H1 (cell line): ENCODE measurements at regions not wholly inside any gene's neighbourhood (a gene's known extent, or its start where the extent isn't known, plus 50 kb on each side); places are given as distances from the start of the nearest gene placed in this dataset.

ENCODE experiments used
- BRCA1 ChIP-seq: IDR thresholded peaks from 2 replicates; pipeline ENCODE4 v1.6.1; 2012; ENCODE audit warnings: low read depth, low read length, improper control_type of control experiment
- CHD2 ChIP-seq: IDR thresholded peaks from 2 replicates; pipeline ENCODE4 v1.6.1; 2012; ENCODE audit warnings: low read length, improper control_type of control experiment
- GTF2F1 ChIP-seq: IDR thresholded peaks from 2 replicates; pipeline ENCODE4 v1.6.1; 2012; ENCODE audit warnings: low read depth, low read length, improper control_type of control experiment, borderline replicate concordance
- KDM1A ChIP-seq: fragments of 200-600, 300-600 bp; sonication (generic); IDR thresholded peaks from 2 replicates; pipeline ENCODE4 v1.7.1; 2016; ENCODE audit warnings: mild to moderate bottlenecking, low read length, borderline replicate concordance
- KDM5A ChIP-seq: fragments of 200-600 bp; IDR thresholded peaks from 2 replicates; pipeline ENCODE4 v1.7.1; 2012; ENCODE audit warnings: mild to moderate bottlenecking, low read length, inconsistent platforms, mixed read lengths
- NANOG ChIP-seq: IDR thresholded peaks from 2 replicates; pipeline ENCODE4 v1.6.1; 2011; ENCODE audit warnings: low read length, low read depth, mild to moderate bottlenecking, inconsistent platforms; ENCODE audit not compliant: insufficient read depth, poor library complexity, severe bottlenecking
- SIN3A ChIP-seq, 2 experiments: IDR thresholded peaks in 1 of 2; conservative IDR thresholded peaks in 1 of 2; 2 replicates each; pipeline ENCODE4 v1.6.1; 2011 to 2012; ENCODE audit warnings: low read length in 2 of 2, improper control_type of control experiment in 1 of 2, low read depth in 1 of 2, mild to moderate bottlenecking in 1 of 2
- TCF12 ChIP-seq: IDR thresholded peaks from 2 replicates; pipeline ENCODE4 v1.6.1; 2011; ENCODE audit warnings: low read depth, mild to moderate bottlenecking, low read length
- TF ChIP-seq, protein P1 (sequence below): fragments of 300-600 bp; sonication (generic); IDR thresholded peaks from 2 replicates; pipeline ENCODE4 v1.7.1; 2012; ENCODE audit warnings: low read length, moderate library complexity, mild to moderate bottlenecking, inconsistent platforms; ENCODE audit not compliant: insufficient replicate concordance
- TF ChIP-seq, protein P2 (sequence below): IDR thresholded peaks from 2 replicates; pipeline ENCODE4 v1.6.1; 2012; ENCODE audit warnings: low read length, inconsistent platforms

DNA sequence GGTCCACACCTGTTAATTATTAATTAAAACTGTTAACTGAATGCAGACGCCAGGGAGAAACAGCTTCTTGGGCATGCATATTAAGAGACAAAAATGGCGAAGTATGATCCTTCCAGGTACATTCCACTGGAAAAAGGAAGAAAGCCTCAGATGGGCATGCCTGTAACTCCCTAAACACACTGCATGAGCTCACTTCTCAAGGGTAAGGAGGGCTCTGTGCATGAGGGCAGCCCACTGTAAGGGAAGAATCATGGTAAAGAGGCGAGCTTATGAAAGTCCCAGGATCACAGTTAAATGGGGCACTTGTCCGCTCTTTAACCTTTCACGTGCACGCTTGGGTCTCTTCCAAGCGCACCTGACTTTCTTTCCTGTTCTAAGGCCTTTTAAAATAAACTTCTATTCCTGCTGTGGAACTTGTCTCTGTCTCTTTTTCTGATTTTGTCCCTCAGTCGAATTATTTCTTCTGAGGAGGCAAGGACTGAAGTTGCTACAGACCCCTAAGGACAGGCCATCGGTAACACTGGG is 321.7 kb downstream of the PPP1R2C start (continued):
- TF ChIP-seq, protein P1, sequence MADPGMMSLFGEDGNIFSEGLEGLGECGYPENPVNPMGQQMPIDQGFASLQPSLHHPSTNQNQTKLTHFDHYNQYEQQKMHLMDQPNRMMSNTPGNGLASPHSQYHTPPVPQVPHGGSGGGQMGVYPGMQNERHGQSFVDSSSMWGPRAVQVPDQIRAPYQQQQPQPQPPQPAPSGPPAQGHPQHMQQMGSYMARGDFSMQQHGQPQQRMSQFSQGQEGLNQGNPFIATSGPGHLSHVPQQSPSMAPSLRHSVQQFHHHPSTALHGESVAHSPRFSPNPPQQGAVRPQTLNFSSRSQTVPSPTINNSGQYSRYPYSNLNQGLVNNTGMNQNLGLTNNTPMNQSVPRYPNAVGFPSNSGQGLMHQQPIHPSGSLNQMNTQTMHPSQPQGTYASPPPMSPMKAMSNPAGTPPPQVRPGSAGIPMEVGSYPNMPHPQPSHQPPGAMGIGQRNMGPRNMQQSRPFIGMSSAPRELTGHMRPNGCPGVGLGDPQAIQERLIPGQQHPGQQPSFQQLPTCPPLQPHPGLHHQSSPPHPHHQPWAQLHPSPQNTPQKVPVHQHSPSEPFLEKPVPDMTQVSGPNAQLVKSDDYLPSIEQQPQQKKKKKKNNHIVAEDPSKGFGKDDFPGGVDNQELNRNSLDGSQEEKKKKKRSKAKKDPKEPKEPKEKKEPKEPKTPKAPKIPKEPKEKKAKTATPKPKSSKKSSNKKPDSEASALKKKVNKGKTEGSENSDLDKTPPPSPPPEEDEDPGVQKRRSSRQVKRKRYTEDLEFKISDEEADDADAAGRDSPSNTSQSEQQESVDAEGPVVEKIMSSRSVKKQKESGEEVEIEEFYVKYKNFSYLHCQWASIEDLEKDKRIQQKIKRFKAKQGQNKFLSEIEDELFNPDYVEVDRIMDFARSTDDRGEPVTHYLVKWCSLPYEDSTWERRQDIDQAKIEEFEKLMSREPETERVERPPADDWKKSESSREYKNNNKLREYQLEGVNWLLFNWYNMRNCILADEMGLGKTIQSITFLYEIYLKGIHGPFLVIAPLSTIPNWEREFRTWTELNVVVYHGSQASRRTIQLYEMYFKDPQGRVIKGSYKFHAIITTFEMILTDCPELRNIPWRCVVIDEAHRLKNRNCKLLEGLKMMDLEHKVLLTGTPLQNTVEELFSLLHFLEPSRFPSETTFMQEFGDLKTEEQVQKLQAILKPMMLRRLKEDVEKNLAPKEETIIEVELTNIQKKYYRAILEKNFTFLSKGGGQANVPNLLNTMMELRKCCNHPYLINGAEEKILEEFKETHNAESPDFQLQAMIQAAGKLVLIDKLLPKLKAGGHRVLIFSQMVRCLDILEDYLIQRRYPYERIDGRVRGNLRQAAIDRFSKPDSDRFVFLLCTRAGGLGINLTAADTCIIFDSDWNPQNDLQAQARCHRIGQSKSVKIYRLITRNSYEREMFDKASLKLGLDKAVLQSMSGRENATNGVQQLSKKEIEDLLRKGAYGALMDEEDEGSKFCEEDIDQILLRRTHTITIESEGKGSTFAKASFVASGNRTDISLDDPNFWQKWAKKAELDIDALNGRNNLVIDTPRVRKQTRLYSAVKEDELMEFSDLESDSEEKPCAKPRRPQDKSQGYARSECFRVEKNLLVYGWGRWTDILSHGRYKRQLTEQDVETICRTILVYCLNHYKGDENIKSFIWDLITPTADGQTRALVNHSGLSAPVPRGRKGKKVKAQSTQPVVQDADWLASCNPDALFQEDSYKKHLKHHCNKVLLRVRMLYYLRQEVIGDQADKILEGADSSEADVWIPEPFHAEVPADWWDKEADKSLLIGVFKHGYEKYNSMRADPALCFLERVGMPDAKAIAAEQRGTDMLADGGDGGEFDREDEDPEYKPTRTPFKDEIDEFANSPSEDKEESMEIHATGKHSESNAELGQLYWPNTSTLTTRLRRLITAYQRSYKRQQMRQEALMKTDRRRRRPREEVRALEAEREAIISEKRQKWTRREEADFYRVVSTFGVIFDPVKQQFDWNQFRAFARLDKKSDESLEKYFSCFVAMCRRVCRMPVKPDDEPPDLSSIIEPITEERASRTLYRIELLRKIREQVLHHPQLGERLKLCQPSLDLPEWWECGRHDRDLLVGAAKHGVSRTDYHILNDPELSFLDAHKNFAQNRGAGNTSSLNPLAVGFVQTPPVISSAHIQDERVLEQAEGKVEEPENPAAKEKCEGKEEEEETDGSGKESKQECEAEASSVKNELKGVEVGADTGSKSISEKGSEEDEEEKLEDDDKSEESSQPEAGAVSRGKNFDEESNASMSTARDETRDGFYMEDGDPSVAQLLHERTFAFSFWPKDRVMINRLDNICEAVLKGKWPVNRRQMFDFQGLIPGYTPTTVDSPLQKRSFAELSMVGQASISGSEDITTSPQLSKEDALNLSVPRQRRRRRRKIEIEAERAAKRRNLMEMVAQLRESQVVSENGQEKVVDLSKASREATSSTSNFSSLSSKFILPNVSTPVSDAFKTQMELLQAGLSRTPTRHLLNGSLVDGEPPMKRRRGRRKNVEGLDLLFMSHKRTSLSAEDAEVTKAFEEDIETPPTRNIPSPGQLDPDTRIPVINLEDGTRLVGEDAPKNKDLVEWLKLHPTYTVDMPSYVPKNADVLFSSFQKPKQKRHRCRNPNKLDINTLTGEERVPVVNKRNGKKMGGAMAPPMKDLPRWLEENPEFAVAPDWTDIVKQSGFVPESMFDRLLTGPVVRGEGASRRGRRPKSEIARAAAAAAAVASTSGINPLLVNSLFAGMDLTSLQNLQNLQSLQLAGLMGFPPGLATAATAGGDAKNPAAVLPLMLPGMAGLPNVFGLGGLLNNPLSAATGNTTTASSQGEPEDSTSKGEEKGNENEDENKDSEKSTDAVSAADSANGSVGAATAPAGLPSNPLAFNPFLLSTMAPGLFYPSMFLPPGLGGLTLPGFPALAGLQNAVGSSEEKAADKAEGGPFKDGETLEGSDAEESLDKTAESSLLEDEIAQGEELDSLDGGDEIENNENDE, result no peak
- TF ChIP-seq SIN3A (conservative IDR thresholded peaks at IDR 0.05 in 1 of 2, IDR thresholded peaks at IDR 0.05 in 1 of 2; ENCODE audit: low read depth in 1 of 2, low read length in 2 of 2) (no peak), KDM5A (no peak), GTF2F1 (no peak), TCF12 (no peak), BRCA1 (no peak), CHD2 (no peak), KDM1A (no peak), NANOG (no peak)
- TF ChIP-seq, protein P2, sequence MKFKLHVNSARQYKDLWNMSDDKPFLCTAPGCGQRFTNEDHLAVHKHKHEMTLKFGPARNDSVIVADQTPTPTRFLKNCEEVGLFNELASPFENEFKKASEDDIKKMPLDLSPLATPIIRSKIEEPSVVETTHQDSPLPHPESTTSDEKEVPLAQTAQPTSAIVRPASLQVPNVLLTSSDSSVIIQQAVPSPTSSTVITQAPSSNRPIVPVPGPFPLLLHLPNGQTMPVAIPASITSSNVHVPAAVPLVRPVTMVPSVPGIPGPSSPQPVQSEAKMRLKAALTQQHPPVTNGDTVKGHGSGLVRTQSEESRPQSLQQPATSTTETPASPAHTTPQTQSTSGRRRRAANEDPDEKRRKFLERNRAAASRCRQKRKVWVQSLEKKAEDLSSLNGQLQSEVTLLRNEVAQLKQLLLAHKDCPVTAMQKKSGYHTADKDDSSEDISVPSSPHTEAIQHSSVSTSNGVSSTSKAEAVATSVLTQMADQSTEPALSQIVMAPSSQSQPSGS, result no peak
